ENCODE measurements at regions not wholly inside any gene's neighbourhood (a gene's known extent, or its start where the extent isn't known, plus 50 kb on each side); places are given as distances from the start of the nearest gene placed in this dataset.

GRCh38 chr10:10130686-10131085 is 887.0 kb upstream of the CELF2 start:
- no peak for DNase-seq

DNA sequence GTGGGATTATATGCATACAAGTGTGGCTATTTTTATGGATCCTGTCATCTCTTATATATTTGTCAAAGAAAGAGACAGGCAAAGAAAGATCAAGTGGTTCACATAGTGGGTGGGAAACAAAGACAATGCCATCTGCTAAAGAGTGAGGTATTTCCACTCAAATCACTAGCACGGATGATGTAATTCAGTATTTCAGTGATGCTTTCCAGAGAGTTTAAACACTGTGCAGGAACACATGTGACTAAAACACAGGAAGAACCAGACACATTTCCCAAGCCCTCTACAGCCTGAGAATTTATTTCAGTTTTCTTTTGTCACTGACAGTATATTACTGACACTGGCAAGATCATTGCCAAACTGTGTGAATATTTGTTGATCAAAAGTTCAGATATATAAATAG is 885.7 kb upstream of the CELF2 start:
- DNase-seq: no peak

GRCh38 chr10:10133281-10133680 is 884.4 kb upstream of the CELF2 start:
- no peak for DNase-seq

GRCh38 chr10:10138685-10139084 is 879.0 kb upstream of the CELF2 start:
- DNase-seq: no peak

DNA sequence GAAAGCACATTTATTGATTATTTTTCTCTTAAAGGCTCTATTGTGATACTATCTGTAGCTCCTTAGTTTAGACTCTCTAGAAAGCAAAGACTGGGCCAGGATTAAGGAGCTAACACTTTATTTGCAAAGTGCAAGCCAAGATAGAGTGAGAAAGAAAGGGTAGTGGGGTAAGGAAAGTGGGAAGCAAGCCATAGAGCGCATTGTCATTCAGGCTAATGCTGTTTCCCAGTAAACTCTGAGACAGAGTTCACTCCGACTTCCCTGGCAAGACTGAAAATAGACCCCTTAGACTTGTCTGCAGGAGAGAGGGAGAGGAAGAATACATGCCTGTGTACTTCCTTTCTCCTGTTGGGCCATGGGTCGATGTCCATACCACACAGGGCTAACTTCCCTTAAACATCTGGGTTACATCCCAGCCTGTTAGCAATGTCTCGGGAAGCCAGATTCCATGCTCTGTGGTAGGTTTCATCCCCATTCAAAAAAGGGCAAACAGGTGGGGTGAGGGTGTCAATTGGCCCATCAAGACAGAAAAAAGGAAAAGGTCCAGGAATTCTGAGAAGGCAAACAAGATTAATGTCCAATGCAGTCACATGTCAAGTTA is 875.8 kb upstream of the CELF2 start:
- no peak for DNase-seq

- DNase-seq: no peak
Observed at GRCh38 chr10:10146604-10147003, 871.1 kb upstream of the CELF2 start.

DNA sequence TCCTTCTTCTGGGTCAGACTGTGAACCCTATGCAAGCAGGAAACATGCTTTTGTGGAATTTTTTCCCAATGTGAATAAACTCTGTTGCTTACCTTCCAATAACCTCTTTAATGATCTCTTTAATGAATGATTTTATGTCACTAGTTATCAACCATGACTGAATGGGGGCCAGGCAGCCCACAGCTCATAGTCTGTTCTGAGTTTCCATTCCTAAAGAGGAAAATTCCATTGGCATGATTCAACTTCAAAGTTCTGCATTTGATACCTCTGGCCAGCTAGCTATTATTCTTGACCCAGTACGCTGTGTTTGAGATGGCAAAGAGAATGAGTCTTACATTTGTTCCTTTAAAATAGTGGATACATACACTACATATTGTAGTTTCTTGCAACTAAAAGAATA is 867.8 kb upstream of the CELF2 start:
- DNase-seq: no peak

DNA sequence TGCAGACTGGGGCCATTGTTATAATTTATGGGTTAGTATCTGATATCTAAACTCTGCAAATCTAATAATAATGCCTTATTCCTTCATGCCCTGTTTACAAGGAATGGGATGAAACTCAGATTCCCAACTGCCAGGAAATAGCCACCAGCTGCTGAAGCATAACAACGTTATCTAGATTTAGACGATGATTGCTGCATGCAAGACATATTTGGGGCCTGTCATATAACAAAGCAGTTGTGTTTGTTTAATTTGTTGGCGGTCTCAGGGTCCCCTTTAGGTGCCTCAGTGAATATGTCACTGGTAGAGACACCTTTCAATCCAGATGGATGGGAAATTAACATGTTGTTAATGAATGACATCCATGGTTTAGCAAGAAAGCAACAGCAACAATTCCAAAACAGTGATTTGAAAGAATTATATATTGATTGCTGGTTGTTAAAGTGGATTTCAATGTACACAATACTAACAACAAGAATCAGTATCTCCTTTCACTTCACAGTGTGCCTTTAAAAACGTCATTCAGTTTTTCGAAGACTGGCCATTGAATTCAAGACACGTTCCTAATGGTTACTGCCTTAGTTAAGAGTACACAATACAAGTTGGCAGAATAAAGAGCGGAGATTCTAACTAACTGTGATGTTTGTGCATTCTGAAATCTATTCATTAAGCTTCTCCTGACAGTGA is 860.6 kb upstream of the CELF2 start:
- DNase-seq: no peak

- no peak for DNase-seq
Observed at GRCh38 chr10:10160821-10161312, 856.8 kb upstream of the CELF2 start.

DNA sequence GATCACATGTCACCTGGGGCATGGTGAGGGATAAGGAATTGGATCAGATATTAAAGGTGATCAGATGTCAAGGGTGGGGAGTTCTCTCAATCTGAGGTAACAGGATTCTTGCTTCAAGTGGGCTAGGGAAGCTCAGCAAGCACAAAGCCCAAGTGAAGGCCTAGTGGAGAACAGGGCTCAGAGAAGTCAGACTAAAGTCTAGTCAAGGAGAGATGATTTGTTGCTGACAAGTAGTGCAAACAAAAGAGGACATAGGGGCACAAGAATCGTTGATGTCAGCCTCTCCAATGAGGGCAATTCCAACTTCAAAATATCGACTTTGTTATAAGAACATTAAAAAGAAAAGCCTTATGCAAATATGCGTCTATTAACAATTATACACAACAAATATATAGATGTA is 852.8 kb upstream of the CELF2 start:
- peak; percentile 58 to 70 for DNase-seq

DNA sequence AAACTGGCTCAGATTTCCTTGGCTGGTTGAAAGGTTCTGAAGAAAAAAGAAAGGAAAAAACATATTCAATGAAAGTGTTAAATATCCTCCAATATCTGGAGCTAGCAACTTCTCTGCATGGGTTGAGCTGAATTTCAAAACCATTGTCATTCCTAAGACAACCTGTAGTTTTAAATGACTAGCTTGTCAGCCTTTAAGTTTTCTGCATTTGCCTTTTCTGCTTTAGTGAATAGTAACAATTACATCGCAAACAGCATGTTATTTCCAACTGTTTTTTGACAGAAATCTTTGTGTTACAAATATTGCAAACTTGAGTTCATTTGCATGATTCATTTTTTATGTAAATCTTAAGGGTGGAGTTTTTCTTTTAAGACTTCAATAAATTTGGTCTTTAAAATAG is 852.3 kb upstream of the CELF2 start:
- no peak for DNase-seq

DNA sequence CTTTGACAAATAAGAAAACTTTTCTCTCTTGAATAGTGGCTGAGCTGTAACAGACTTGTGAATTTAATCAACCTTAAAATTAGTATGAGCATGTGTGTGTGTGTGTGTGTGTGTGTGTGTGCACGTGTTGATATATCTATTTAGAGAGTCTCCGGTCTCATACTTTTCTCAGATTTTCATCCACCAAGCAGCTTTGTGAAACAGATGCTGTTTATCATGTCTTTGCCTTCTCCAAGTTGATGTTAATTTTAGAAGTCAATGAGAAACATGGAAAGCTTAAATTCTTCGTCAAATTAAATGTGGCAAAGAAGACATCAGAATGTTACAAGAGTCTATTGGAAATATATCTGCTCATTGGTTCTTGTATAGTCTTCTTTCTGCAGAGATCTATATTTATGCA is 839.2 kb upstream of the CELF2 start:
- DNase-seq: no peak

- DNase-seq: no peak
Observed at GRCh38 chr10:10193848-10194247, 823.8 kb upstream of the CELF2 start.

DNA sequence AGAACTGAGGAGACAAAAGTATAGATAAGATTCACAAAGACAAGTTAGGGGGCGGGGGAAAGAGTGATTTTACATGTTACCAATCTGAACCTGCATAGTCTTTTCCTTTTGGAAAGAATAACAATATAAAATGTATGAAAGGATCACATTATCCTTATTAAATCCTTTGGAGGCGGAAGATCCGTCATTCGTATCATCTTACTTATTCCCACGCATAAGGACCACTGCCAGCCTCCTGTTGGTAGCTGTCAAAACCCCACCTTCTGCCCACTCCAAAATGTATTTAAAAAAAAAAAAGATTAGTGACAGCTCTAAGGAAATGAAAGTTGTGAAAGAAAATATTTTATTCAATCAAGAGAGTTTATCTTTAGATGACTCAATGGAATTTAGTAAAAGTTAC is 821.0 kb upstream of the CELF2 start:
- DNase-seq: no peak

- no peak for DNase-seq
Observed at GRCh38 chr10:10197423-10197822, 820.2 kb upstream of the CELF2 start.

- no peak for DNase-seq
Observed at GRCh38 chr10:10198363-10198762, 819.3 kb upstream of the CELF2 start.

DNA sequence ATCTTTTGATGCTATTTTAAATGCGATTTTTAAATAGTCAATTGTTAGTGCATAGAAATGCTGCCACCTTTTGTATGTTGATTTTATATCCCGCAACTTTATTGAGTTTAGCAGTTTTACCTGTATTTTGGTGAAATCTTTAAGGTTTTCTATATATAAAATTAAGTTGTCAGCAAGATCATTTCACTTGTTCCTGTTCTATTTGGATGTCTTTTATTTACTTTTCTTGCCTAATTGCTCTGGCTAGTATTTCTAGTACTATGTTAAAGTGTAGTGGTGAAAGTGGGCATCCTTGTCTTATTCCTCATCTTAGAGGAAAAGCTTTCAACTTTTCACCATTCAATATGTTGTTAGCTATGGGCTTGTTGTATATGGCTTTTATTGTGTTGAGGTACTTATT is 813.3 kb upstream of the CELF2 start:
- no peak for DNase-seq

- DNase-seq: no peak
Observed at GRCh38 chr10:10205906-10206305, 811.8 kb upstream of the CELF2 start.

DNA sequence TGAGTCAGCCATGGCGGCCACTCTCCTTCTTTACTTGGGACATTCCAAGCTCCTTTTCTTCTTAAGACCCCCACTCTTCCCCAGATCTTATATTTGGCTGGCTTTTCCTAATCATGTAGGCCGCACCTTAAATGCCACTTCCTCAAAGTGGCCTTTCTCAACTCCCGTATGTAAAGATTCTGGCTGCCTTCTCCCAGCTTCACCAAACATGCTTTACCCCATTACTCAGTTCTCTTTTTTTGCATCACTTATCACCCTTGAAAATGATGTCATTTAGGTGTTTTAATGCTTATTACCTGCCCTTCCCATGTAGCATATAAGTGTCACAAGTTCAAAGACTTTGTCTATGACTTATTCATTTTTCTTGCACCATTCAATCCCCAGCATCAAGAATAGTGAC is 810.1 kb upstream of the CELF2 start:
- DNase-seq: no peak

DNA sequence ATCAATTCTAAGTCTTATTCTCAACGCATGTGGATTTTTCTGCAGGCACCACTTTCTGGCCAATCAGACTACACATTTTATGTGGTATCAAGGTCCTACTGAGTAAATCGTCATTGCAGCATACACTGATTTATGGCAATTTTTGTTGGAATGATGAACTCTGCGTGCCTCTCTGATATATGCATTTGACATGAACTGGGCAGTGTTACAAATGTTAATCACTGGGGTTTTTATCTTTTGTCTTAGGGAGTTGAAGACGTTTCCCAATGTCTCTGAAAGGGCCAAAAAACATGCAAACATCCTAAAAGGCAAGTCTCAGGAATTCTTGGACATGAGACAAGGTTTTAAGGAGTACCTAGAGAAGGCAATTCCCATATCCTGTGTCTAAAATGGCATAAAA is 809.5 kb upstream of the CELF2 start:
- no peak for DNase-seq

- no peak for DNase-seq
Observed at GRCh38 chr10:10209167-10209566, 808.5 kb upstream of the CELF2 start.

DNA sequence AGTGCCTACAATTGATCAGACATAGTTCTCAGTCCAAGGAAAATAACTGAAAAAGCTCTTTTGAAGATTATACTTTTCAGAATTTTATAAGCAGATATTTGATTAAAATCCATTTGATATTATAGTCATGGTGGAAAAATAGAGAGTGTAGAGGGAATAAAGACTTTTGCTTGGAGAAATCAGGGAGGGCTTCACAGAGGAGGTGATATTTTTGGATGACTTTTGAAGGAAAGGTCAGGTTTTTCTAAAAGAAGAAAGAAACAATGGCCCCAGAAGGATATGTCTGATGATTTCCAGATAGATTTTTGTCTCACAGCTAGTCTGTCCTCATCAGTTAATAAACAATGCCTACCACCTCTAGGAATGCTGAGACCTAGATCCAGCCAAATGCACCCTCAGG is 806.3 kb upstream of the CELF2 start:
- DNase-seq: no peak

DNA sequence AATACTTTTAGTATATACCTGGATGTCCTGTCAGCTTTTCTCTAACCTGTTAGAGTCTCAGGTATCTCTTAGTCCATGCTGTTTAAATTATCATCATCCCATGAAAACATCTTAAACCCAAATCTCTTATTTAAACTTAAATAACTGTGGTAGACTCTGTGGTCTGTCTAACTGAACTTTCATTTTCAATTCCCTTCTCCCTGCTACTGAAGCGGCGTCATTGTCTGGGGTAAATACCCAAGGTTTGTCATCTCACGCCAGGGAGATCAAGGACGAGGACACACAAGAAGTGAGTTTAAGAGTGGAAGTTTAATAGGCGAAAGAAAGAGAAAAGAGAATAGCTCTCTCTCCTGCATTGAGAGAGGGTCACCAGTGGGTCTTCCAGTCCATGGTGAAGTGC is 804.4 kb upstream of the CELF2 start:
- no peak for DNase-seq

DNA sequence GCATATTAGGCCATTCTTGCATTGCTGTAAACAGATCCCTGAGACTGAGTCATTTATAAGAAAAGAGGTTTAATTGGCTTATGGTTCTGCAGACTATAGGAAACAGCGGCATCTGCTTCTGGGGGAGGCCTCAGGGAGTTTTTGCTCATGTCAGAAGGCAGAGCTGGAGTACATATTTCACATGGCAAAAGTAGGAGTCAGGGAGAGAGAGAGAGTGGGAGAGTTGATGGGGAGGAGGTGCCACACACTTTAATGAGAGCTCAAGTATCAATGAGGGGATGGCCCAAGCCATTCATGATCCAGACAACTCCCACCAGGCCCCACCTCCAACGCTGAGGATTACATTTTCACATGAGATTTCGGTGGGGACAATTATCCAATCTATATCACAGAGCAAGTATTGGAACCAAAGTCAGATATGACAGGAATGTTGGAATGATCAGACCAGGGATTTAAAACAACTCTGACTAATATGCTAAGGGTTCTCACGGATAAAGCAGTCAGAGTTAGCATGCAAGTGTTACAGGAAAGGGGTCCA is 795.3 kb upstream of the CELF2 start:
- no peak for DNase-seq

DNA sequence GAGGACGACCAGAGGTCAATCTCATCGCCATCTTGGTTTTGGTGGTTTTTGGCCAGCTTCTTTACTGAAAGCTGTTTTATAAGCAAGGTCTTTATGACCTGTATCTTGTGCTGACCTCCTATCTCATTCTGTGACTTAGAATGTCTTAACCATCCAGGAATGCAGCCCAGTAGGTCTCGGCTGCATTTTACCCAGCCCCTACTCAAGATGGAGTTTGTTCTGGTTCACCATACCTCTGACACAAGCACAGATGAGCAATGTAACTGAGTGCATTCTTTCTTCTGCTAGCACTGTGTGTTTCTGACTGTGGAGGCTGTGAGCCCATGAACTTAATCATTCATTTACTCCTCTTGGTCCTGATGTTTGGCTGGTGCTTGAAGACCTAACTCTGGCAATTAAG is 794.5 kb upstream of the CELF2 start:
- DNase-seq: no peak

All from NCI-H526 (cell line).